Gastrocnemius medialis (tissue), 4 donors: ENCODE measurements at regions not wholly inside any gene's neighbourhood (a gene's known extent, or its start where the extent isn't known, plus 50 kb on each side); places are given as distances from the start of the nearest gene placed in this dataset.
"Not testable (repeated sequence)": the region's sequence is repeated elsewhere in the genome, so short reads cannot be mapped to it uniquely, and the experiment has no call there.

Source experiments
- POLR2A ChIP-seq, 2 donors: fragments of 450-650 bp; IDR thresholded peaks; one replicate each; pipeline ENCODE4 v1.6.1; 2017; ENCODE audit warnings: antibody characterized with exemption in 2 of 2, mild to moderate bottlenecking in 2 of 2, moderate library complexity in 2 of 2
- TF ChIP-seq, protein P1 (sequence below), 5 experiments: fragments of 450-650 bp in 3 of 5; fragments of 200-600 bp in 2 of 5; sonication (generic) in 2 of 5; IDR thresholded peaks in 4 of 5; conservative IDR thresholded peaks in 1 of 5; 1 replicate in 4 of 5; 2 replicates in 1 of 5; pipeline ENCODE4 v1.5.1; 2016 to 2019; ENCODE audit warnings: antibody characterized with exemption in 5 of 5, mild to moderate bottlenecking in 3 of 5, moderate library complexity in 3 of 5

DNA sequence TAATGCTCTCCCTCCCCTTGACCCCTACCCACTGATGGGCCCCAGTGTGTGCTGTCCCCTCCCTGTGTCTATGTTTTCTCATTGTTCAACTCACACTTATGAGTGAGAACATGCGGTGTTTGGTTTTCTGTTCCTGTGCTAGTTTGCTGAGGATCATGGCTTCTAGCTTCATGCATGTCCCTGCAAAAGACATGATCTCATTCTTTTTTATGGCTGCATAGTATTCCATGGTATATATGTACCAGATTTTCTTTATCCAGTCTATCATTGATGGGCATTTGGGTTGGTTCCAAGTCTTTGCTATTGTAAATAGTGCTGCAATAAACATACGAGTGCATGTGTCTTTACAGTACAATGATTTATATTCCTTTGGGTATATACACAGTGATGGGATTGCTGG is 67.9 kb upstream of the ST8SIA6 start:
- TF ChIP-seq, protein P1, sequence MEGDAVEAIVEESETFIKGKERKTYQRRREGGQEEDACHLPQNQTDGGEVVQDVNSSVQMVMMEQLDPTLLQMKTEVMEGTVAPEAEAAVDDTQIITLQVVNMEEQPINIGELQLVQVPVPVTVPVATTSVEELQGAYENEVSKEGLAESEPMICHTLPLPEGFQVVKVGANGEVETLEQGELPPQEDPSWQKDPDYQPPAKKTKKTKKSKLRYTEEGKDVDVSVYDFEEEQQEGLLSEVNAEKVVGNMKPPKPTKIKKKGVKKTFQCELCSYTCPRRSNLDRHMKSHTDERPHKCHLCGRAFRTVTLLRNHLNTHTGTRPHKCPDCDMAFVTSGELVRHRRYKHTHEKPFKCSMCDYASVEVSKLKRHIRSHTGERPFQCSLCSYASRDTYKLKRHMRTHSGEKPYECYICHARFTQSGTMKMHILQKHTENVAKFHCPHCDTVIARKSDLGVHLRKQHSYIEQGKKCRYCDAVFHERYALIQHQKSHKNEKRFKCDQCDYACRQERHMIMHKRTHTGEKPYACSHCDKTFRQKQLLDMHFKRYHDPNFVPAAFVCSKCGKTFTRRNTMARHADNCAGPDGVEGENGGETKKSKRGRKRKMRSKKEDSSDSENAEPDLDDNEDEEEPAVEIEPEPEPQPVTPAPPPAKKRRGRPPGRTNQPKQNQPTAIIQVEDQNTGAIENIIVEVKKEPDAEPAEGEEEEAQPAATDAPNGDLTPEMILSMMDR (IDR thresholded peaks at IDR 0.05 in 4 of 5, conservative IDR thresholded peaks at IDR 0.05 in 1 of 5) = not testable (repeated sequence)
- not testable (repeated sequence) for TF ChIP-seq POLR2A (IDR thresholded peaks at IDR 0.05)
